CD4-positive, alpha-beta T cell treated with Interleukin-10 for 1 hour (primary cell): ENCODE measurements at regions not wholly inside any gene's neighbourhood (a gene's known extent, or its start where the extent isn't known, plus 50 kb on each side); places are given as distances from the start of the nearest gene placed in this dataset.

Source experiments
- DNase-seq: peaks from one replicate; pipeline ENCODE4 v3.0.0-alpha.2; 2020

DNA sequence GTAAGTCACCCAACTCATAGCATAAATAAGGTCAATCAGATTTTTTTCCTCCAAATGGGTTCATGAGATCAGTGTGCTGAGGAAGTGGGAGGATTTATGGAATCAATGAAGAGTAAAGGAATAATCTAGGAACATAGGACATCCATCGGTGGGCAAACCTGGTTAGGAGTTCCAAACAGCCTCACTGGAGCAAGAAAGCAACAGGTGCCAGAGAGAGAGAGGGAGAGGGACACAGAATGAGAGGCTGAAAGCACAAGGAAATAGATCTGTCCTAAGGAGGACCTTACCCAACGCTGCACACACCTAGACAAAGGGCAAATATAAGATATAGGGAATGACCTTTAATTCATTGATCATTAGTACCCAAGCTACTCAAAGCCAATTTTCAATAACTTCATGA, 119.5 kb upstream of the ANKRD1 start:
- no peak for DNase-seq

DNA sequence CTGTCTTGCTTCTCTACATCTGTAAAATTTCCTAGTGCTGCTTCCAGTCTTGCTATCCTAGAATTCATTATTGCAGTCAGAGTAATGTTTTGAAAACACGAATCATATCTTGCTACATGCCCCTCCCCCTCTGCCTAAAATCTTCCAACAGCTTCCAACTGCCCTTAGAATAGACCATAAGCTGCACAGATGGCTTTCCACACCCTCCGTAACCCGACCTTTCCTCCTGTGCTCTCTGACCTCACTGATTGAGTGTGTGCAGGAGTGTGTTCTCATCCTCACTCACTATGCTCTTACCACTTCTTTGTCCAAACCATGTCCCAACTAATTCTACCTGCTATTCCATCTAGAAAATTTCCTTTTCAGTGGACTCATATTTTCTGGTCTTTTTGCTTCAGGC, 121.2 kb upstream of the ANKRD1 start:
- DNase-seq = no peak

DNA sequence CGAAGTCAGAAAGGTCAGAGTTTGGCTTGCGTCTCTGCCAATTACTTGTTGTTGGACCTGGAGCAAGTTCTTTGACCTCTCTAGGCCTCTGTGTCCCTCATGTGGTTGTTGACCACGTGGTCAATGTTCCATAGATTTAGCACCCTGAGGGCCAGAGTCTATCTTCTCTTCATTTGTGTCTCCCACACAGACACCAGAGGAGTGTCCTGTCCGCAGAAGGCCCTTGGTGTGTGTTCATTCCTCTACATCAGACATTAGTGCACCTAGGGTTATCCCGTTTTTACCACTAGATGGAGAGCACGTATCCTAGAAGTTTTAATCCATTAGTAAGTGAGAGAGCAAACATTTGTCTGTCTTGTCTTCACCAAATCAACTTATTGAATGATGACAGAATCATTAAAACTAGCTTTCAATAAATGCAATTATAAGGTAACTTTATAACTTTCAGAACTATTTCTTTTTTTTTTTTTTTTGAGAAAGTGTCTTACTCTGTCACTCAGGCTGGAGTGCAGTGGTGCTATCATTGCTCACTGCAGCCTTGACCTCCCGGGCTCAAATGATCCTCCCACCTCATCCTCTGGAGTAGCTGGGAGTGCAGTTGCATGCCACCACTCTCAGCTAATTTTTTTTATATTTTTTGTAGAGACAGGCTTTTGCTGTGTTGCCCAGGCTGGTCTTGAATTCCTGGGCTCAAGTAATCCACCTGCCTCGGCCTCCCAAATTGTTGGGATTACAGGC, 122.5 kb upstream of the ANKRD1 start:
- DNase-seq = no peak

DNA sequence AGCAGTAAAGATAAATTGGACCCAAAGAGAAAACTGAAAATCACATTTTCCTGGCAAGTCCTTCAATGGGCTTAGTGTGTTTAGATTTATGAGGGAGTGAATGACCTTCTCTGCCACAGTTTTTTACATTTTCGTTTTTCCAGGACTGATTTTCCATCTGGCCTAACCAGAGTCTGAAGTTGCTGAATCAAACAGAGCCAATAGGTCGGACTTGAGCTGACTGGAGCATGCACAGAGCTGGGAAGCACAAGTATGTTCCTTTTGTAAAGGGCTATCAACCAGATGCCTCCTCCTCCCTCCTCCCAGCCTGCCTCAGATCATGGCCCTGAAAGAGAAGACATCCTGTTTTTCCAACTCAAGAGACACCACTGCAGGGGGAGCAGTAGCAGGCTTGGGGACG, 126.0 kb upstream of the ANKRD1 start:
- DNase-seq = no peak

DNA sequence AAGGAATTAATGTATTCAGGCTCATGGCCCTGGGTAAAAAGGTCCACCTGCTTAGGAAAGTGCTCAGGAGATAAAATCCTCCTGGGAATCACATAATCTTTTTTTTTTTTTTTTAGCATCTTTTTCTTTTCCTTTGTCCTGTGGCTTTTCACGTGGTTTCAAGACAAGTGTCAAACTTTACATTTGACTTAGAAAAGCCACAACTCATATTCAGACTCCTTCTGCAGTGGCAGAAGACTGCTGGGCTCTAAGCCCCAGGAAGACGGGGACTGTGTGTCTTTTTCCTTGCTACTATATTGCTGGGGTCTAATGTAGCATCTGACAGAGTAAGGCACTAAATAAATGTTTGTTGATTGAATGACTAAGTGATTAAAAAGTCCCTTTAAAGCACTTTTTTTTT, 127.5 kb upstream of the ANKRD1 start:
- DNase-seq = no peak

DNA sequence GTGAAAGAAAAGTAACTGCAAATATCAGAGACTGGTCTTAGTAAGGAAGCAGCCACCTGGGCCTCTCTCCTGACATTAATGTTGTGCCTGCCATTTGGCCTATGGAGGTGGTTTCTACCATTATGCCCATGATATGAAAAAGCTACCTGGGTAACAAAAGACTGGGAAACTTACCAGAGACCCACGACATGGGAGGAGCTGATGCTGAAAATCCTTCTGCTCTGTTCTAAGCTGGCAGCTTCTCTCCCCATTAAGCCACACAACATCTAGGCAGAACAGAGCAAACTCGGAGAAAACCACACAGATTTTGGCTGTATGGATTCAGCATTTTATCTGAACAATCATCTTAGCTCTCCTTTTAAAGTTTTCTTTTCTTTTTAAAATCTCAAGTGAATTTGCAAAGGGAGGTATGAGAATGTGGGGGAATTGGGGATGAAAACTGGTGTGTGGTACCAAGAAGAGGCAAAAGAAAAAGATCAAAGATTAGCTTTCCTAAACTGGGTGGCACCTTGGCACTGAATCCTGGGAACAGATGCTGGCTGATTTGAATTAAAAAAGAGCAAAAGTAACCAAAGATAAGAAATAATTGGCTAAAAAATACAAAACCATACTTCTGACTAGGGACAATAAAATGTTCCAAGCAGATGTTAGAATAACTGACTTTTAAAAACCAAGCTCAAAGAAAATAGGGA, 128.6 kb upstream of the ANKRD1 start:
- no peak for DNase-seq

DNA sequence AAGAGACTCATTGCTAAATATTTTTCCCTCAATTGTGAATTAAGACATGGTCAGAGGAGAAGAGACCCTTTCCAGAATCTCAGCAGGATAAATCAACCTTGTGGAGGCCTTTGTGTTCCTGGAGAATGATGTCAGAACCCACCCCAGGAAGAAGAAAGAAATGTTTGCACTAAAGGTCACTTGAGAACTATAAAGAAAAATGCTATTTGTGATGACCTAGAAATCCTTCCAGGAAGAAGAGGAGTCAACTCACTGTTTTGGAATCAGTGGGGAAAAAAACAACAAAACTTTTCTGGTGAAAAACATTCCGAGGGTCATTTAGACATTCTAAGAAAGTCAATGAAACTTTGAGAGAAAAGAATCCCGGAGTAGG, 129.1 kb upstream of the ANKRD1 start:
- no peak for DNase-seq

DNA sequence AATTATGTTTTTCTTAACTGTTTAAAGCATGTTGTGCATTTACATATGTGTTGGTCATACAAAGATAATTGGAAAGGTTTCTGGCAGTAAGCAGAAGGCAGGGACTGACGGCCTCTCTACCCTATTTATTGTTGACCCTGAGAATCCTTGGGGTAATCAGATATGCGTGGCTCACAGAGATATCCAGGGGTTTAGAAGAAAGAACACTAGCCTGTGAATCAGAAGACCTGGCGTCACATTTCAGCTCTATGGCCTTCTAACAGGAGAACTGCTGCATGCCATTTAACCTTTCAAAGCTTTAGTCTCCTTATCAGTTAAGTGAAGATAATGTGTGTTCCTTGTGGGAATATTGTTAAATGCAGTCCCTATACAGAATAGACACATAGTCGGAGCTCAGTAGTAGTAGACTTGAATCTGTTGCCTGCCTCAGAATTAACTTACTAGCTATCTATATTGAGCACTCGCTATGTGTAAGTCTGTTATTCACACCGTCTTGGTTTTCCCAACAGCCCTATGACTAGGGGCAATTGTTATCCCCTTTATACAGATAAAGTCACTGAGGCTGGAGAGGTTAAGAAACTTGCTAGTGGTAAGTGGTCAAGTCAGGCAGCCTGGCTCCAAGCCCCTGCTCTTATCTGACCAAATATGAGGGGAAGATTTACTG, 129.6 kb upstream of the ANKRD1 start:
- no peak for DNase-seq

DNA sequence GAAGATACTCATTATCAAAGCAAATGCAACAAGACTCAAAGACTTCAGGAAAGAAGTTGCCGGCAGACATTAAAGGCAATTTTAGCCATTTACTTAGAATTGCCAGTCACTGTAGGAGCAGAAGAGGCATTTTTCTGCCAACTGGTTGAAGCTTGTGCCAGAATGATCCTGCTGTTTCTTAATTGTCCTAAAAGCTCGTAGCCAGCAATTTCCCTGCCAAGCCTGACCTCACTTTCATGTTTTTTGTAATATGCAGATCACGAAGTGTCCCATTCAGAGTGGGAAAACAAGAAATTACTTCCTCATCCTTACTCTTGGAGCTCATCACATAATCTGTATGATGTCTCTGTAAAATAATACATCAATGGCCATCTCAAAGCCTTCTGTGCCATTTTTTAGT, 130.9 kb upstream of the ANKRD1 start:
- DNase-seq = no peak

DNA sequence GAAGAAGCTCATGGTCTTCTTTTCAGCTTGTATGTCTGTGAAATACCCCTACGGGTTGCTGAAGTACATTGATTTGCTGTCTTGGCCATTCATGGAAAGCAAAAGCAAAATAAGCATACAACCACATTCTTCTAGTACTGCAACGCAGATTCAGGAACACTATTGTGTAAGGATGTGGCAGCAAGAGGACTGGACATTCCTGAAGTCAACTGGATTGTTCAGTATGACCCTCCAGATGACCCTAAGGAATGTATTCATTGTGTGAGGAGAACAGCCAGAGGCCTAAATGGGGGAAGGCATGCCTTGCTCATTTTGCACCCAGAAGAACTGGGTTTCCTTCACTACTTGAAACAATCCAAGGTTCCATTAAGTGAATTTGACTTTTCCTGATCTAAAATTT, 133.4 kb upstream of the ANKRD1 start:
- DNase-seq = no peak

DNA sequence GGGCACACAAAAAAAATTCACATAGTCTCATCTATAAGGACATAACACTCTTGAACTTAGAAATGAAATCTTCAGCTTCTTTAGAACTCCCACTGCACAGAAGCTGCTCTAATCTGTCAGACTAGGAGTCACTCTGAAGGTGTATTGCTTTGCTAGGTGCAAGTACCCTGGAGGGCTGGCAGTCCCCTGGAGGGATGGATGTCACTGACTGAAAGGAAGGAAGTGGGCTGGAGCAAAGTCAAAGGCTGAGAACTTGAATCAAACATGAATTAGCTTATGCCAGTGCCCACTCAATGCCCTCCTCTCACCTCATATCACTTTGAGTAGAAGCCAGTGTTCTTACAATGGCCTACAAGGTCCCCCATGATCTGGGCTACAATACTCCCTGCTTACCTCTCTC, 140.3 kb upstream of the ANKRD1 start:
- DNase-seq = no peak

DNA sequence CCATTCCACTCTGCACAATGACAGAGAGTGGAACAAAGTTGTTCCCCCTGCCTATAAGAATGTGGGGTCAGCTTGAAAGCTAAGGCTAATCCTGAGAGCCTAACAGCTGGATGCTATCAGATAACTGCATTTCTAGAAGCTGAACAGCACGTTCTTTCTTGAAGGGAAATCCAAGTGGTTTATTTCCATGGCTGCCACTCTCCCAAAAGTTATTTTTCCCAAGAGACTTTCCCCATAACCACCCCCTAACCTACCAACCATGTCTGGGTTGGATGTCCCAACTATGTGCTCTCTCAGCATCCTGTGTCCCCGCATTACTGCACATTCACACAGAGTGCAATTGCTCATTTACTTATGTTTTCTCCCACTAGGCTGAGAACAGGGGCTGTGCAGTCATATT, 140.7 kb upstream of the ANKRD1 start:
- DNase-seq = no peak

DNA sequence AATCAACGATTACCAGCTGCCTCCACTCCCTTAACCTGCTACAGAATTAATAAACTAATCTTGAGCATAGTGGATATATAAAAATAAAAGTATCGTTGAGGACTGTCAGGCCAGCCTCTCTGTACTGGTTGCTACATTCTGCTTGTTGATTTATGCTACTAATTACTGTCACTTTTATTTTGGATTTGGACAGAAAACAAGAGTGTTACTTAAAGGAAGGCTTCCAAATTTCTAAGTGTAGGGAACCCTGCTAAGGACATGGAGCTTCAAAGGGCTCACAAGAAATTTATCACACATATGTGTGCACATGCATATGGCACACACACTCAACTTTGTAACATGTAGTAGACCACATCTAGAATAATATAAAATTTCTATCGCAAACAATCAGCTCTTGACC, 141.2 kb upstream of the ANKRD1 start:
- no peak for DNase-seq

DNA sequence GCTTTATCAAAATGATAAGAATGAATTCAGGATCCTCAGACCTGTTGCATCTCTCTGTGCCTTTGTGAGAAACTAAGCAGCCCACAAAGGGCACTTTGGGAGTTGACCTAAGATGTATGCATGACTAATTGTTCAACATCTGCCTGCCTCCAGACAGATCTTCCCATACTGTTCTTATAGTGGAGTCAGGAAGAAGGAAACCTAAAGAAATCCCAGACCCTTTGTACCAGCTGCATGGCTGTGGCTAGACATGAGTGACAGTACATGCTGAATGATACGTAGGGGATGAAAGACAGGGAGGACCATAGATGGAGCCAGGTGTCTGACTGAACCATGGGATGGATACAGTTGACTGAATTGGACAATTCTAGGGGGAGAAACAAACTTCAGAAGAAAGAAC, 148.7 kb upstream of the PCGF5 start:
- no peak for DNase-seq

DNA sequence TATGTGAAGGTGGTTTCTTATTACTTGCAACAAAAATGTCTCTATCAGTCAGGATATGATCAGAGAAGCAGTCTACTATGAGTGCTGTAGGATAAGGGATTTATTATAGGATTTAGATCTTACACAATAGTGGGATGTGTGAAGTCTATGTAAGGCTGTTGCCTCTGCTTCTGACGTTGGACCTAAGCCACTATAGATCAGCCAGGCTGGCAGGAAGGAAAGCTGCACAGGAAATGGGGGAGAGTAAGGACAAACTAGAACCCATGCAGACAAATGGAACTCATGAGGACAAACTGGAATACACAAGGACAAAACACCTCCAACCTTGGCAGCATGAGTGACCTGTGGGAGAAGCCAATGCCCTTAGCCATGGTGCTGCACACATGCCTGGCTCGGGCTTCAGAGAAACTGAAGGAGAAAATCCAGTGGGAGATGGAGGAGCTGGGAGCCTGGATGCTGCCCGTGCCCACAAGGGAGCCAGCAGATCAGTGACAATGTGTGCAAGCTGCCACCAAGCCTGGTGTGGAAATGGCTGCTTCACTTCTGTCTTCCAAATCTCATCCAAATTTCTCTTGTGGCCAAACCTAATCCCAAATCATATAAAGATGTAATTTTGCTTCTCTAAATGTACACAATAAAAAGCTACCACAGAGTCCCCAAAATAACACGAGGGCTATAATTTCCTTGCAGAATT, 147.0 kb upstream of the PCGF5 start:
- no peak for DNase-seq

DNA sequence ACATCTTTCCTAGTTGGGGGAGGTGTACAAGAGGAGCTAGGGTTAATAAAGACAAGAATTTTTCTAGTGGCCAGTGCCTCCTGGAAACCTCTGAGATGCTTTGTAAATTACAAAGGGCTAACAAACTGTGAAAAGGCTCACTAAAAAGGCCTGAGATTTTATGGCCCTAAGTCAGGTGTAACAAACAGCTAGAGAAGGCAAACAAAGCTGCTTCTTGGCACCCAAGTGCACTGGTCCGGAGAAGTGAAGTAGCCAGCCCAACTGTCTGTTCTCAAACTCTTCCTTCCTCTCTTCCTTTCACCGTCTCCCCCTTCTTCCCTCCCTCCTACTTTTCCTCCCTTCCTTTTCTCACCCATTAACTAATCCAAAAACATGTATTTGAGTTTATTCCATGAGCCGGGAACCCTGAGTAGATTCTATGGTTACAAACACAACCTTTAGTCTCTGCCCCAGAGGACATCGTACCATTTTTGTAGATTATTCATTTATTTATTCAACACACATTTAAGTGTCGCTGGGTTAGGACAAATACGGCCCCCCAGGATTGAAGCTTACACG, 143.4 kb upstream of the PCGF5 start:
- no peak for DNase-seq

DNA sequence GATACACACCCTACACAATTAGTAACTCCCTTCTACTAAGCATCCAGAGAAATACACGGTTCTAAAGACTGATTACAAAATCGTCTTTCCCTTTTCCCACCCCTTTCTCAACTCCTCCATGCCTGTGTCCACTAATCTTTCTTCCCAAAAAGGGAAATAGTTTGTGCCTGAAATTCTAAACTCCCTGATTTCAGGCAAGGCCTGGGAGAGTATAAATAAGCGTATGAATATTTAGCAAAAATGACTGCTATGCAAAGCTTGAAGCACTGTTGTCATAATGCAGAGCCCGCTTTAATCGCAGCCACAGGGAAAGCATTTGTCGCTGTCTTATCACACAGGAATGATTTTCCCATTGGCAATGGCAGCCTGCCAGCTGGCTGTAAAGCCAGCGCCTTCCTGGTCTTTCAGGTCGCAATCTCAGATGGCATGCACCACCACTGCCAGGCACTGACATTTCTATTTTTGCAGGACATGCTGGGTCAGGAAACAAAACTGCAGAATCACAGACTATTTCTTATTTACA, 142.9 kb upstream of the PCGF5 start:
- DNase-seq = no peak

DNA sequence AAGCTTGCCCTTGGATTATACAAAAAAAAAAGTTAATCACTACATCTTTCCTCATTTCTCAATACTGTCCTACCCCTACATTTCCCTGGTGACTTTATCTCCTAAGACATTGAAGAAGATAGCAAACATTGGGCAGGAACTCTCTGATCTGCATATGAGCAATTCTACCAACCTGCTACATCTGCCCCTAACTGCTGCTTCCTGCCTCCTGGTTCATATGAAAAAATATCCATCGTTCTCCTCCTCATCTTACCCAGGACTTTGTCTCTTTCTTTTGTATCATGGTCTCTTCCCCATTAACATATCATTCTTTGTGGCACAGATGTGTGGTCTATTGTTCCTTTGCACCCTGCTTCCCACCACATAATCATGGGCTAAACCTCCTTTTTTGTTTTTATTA, 139.7 kb upstream of the PCGF5 start:
- no peak for DNase-seq

DNA sequence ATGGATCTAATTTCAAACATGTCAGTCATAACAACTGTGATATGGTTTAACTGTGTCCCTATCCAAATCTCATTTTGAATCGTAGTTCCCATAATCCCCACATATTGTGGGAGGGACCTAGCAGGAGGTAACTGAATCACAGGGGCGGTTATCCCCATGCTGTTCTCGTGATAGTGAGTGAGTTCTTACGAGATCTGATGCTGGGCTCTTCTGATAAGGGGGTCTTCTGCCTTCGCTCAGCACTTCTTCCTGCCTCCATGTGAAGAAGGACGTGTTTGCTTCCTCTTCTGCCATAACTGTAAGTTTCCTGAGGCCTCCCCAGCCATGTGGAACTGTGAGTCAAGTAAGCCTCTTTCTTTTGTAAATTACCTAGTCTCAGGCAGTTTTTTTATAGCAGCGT, 138.0 kb upstream of the PCGF5 start:
- no peak for DNase-seq

DNA sequence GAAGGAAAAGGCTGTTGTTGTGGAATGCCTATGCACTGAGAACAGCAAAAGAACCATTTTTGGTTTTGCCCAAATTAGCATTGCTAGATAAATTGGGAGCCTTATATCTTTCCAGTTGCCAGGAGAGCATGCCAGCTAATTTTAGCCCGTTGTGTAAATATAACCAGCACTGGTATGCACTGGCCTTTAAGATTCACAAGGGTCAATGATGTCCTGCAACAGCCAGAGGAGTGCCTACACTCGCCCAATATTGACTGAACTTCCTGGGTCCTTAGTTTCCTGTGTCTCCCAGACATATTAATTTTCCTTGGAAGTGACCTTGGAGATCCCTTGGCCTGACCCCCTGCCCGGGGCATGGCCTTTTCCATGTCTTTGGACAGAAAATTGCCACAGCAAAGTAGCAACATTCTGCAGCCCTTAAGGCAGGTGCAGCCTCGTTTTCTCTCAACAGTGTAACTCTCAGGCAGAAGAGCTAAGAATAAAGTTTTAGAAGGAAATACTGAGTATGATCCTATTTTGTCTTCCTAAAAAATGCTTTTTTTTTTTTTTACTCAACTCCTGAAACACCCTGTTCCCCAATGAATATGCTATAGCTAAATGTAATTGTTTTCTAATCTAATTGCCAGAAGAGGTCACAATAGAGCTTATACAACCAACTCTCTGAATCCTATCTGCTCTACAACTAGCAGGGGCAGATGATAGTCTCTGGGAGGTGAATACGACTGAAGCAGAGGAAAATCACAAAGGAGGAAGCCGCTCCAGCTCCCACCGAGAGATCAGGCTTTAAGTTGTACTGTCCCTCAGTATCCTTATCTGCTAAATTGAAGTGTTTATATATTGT, 131.9 kb upstream of the PCGF5 start:
- DNase-seq = peak; percentile 25

DNA sequence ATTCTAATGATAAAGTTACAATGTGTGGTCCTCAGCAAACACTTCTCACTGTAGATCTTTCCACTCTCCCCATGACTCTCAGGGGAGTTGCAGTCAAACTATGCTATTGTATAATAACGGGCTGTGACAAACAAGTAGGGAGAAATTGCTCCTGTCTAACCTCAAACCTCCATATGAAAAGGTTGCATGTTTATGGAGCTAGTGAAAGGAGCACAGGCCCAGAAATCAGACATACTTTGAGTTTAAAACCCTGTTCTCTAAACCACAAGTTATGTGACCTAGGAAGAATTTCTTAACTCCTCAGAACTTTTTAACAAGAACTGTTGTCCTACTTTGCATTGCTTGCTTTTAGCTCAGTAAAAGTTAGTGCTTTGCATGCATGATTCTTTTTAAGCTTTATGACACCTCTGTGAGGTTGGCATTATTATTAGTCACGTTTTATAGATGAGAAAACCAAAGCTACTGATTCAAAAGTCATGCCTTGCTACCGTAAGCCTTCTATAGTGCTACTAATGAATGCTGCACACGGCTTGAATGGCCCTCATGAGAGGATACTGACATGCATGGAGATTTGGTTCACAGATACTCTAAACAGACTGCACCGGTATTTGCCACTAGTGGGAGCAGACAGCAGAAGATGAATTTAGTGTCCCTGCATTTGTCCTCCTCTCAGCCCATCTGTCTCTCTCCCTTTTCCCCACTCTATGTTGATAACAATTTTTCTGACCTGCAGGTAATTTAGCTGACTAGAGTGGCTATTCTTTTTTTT, 129.5 kb upstream of the PCGF5 start:
- DNase-seq = no peak

DNA sequence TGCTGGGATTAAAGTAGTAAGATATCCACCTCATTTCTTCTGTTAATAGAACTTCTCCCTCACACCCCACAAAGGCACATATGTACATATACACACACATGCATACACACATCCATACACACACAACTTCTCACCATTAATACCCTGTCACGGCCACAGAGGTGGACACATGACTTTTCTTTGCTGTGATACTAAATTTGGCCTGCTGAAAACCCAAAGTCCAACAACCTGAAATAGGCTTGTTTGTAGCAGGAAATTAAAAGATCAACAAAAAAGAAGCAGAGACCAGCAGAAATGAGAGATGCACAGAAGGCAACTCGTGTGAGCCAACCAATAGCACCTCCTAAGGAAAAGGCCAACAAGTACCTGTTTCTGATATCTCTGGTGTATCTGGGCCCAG, 128.7 kb upstream of the PCGF5 start:
- no peak for DNase-seq
